Activated naive CD4-positive, alpha-beta T cell (primary cell): ENCODE measurements at regions not wholly inside any gene's neighbourhood (a gene's known extent, or its start where the extent isn't known, plus 50 kb on each side); places are given as distances from the start of the nearest gene placed in this dataset.

Source experiments
- DNase-seq, 4 experiments: peaks; one replicate each; lab custom pipeline; 2025; lab: John Stamatoyannopoulos, UW

DNA sequence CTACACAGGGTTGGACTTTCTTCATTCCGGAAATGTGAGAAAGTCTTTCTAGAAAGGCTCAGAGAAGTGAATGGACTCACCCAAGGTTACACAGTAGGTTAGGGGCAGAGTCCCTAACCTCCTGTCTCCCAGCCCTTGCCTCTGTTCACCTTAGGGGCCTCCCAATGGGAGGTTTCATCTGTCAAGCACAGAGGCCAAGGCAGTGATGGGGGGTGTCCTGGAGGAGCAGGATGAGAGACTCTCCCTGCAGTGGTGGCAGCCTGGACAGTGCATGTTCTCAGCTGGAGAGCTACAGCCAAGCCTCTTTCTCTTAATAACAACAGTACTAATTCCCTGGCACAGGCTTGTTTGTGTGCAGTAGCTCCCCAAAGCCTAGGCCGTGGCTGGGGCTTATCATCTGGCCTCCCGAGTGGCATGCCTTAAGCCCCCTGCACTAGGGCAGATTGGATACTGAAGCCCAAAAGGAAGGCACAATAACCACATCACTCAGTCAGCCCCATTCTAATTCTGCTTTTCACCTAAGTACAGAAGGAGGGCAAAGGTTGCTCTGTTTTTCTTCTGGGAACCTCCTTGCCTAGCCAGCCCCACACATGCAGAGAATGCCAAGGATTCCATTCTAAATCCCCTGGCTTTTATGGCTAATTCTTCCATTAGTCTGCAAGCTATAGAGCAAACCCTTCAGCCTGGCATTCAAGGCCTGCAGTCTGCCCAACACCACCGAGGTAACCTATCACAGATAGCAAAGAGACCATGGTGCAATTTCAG lies 50.2 kb upstream of the XPA start:
- DNase-seq: no peak

DNA sequence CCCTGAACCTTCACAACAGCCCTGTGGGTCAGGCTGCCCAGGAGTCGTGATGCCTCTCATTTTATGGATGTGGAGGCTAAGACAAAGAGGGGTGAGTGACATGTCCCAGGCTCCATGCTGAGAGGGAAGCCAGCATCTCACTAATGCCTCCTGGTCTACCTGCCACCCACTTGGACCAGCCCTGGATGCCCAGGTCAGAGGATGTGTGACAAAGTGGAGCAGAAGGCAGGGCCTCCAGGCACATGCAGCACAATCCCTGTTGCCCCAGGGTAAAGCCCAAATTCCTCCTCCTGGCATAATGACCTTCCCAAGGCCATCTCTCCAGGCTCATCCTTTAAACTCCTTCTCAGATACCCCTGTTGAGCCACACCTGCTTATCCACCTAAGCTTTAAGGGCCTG lies 51.4 kb upstream of the XPA start:
- no peak for DNase-seq

DNA sequence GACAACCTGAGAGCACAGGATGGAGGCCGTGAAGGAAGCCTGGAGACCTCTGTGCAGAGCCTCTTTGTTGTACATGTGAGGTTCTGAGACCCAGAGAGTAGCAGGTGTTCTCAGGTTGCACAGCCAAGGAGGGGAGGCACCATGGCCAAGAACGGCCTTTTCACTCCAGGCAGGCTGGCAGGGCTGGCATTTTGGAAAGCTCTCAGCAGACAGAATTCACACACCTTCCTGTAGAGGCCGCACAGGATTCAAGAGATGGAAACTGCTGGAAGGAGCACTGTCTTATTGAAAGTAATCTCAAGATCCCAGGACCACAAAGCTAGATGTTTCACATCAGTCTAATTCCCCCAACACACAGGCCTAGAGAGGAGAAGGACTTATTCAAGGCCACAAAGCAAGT lies 52.8 kb upstream of the XPA start:
- no peak for DNase-seq

DNA sequence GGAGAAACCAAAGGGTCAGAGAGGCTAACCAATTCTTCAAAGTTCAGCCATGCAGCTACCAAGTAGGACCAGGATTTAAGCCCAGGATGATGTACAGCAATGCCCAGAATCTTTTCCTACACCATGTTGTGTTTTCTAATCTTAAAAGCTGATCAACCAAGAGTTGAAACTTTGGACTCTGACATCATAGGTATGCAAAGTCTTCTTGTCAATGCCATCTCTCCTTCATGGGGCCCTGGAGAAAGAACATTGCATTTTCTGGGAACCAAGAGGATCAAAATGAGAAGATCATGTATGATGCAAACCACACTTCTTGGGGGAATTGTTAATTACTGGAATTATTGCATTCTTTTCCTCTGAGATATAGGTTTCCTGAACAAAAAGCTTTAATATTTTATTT lies 54.4 kb upstream of the XPA start:
- DNase-seq: no peak

DNA sequence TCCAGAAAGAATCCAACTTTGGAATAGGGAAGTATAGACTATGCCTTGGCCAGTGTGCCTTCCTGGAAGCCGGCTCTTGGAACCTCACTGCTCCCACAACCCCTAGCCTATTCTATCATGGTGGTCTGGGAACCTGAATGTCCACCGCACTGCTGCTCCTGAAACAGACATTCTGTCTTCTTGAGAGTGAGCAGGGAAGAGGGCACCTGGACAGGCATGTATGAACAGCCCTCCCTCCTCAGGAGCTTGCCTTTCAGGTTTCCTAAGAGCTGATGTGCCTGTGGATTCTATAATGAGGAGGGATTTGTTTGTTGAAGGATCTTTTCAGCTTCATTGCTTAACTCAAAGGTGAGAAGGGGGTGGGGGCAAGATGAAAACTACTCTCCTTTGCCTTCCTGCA lies 55.1 kb upstream of the XPA start:
- DNase-seq: no peak

DNA sequence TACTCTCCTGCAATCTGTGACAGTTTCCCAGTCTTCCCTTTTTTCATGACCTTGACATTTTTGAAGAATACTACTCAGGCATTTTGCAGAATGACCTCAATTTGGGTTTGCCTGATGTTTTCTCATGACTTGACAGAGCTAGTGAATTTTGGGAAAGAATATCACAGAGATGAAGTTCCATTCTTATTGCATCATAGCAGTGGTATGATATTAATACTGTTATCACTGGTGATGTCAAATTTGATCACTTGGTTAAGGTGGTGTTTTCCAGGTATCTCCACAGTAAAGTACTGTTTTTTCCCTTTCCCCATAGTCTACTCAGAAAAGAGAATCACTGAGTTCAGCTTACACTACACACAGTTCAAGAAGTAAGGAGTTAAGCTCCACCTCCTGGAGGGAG lies 56.2 kb upstream of the XPA start:
- no peak for DNase-seq

DNA sequence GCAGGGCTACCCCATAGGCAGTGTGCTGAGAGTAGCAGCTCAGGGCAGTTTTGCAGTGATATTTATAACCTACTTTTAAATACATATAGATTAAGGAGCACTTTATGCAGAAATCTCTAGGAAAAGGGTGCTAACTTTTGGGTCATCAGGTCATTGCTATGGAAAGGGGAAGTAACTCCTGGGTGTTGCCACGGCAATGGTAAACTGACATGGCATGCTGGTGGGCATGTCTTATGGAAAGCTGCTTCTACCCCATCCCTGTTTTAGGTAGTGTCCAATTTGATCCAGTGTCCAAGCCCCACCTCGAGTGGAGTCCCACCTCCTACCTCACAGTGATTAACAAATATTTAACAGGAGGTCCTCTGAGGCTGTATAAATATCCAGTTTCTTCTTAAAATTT lies 56.8 kb upstream of the XPA start:
- DNase-seq: no peak

DNA sequence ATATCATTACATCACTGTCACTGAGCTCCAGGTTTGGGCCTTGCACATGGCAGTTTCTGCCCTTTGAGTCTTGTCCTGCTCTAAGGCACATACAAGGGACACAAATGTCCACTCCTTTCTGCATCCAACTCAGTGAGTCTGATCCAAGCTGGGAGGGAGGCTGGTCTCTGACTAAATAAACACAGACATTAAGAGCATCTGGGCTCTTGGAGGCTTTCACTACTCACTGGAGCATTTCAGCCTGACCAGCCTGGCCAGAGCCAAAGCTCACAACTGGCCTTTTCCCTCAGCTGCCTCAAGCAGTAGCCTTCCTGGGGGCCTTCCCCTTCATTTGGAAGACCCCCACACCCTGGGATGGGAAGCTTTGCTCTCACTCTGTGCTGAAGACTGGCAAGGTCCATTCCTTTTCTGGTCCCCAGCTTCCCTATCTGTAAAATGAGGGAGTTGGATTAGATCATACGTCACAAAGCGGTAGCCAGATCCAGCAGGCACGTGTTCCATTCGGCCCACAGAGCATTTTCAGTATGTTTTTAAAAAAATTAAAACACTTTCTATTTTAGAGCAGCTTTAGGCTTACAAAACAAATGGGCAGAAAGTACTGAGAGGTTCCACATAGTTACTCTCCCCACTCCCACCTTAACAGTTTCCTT lies 58.6 kb upstream of the XPA start:
- DNase-seq: no peak

DNA sequence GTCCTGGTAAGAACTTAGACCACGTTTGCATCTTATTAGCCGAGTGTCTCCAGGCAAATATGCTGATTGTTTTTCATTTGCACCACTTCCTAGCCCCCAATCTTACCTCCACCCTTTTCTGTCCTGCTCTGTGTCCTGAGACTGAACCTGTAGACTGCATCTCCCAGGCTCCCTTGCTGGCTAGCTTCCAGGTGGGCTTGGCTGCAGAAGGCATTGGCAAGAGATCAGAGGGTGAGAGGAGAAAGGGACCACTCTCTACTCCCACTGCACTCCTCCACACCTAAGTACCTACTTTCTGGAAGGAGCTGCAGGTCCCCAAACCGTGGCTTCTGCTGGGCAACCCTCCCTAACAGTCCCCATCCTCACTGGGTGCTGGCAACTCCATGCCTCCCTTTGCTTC lies 59.9 kb upstream of the XPA start:
- DNase-seq: no peak

DNA sequence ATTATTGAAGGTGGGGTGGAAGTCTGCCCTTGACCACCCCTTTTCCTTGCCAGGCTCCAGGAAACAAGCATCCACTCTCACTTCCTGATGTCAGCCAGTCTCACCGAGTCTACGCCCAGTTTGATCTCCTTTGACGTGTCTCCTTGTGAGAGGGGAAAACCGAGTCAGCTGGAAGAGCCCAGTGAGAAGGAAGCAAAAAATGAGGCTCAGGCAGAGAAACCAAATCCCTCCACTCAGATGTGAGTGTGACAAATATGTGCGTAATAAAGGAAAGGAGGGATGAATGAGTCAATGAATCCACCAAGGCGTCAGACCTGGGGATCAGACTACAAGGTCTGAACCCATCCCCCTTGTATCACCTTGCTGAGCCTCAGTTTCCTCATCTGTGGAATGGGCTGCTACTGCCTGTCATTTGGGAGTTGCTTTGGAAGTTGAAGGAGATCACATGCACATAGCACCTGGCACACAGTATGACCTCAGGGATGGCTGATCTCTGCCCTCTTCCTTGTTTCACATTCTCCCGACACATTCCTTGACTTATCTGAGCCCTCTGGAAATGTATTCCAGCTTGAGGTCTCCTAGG lies 61.3 kb upstream of the XPA start:
- DNase-seq: no peak

DNA sequence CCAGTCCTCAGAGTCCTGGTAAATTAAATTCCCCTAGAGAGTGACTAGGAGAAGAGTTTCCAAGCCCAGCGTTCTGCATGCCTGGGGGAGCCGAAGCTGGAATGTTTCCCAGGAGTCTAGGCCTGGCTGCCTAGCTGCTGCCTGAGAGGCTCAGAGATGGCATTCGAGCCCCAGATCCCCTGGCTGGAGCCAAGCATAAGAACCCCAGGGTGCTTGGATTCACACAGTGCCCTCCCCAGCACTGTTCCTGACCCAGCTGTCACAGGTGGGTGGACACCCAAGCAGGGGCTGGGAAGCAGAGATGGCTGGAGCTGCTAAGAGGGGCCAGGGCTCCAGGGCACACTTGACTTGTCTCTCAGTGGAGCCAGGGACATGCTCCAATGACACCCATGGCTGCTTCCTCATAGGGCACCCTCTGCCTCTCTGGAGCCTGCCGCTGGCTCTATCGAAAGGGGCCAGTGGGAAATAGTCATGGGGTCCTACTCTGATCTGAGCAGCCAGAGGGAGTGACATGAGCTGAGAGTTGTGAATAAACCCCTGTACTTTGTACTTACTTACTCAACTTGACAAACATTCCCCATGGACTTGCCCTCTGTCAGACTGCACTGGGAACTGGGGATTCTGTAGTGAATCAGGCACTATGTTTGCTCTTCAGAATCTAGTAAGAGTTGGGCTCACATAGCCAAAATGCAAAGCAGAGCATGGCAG lies 62.6 kb upstream of the XPA start:
- DNase-seq: no peak

DNA sequence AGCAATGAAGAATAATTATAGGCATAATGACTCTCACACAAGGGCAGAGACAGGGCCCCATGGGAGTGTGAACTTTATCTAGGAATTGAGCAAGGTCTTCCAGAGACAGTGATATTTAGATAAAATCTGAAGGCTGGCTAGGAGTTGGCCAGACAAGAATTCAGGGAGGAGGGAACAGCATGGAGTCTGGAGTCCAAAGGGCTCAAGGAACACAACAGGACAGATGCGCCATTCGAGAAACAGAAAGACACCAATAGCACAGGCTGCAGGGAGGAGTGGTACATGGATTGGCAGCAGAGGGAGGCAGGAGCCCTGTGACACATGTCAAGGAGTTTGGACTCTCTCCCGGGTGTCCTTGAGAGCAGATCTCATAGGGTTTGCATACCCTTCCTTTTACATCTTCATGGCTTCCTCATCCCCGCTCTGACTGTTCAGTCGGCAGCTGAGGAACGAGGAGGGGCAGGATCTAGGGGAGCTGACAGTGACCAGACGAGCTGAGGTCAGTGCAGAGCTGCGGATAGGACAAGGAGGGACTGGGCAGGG lies 64.0 kb upstream of the XPA start:
- no peak for DNase-seq

DNA sequence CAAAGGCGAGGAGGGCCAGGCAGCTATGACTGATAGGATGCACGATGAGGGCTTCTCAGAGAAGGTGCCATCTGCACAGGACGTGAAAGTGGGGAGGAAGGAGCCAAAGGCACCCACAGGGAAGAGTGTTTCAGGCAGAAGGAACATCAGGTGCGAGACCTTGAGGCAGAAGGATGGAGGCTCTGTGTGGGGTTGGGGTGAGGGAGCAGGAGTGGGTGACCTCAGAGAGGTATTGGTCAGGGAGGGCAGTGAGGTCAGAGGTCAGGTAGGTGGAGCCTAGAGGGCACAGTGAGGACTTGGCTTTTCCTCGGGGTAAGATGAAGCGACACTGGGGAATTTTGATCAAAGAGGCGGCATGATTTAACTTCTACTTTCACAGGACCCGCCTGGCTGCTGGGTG lies 64.7 kb upstream of the XPA start:
- no peak for DNase-seq

DNA sequence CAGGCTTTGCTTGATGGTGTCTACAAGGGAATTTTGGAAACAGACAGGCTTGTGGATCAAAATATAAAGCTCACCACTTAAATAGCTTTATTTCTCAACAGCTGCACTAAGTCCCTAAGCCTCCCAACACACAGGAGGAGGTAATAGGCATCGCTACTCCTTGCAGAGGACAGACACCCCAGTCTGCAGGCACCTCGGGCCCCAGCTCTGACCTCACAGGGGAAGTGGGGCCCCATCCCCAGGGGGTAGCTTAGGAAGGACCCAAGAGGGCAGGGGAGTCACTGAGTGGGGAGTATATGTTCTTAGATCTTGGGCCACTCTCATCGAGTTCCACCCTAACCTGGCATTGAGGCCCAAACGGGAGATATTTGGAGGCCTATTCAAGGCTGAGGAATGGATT lies 66.7 kb upstream of the XPA start:
- no peak for DNase-seq

DNA sequence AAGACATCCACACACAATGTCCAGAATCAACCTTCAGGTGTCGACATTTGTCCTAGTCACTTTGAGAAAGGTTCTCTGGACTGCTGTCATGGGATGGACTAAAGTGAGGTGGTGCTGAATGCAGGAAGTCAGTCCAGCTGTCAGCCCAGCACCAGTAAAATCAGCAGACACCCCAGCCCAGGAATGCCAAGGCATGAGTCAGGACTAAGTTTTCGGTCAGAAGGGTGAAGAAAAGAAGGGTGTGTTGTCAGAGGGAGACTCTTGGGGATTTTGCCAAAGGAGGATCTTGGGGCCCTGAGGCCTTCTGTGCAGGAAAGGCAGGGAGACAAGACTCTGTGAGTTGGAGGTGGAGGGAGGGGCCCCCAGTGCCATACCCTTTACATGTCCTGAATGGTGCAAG lies 69.0 kb upstream of the XPA start:
- DNase-seq: no peak

DNA sequence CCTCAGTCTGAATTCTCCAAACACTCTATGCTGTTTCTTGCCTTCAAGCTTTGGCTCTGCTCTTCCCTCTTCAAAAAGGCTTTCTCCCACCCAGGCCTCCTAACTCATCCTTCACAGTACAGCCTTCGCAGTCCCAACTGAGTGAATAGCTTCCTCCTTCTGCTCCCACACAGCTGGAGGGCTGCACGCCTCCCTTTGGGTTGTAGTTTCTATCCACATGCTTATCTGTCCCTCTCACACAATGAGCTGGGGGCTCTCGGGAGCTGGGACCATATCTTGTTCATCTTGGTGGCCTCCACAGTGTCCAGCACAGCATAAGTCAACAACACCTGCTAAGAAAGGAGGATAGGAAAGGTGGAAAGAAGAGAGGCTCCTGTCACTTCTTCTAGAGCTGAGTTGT lies 69.5 kb upstream of the XPA start:
- no peak for DNase-seq

DNA sequence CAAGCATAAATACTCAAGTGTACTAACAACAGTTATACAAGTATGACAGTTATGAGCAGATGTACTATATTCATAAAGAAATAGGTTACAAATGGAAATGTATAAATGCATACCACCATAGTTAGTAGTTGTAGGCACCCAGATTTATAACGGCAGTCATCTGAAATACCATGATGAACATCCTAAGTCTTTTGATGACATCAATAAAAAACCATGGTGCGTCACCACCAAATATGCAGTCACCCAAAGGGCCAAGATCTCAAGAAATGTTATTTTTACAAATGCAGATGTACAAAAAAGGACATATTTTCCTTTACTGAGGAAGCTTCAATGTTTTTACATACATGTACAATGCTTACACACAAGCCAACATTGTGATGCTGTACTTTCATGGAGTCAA lies 70.8 kb upstream of the XPA start:
- no peak for DNase-seq

DNA sequence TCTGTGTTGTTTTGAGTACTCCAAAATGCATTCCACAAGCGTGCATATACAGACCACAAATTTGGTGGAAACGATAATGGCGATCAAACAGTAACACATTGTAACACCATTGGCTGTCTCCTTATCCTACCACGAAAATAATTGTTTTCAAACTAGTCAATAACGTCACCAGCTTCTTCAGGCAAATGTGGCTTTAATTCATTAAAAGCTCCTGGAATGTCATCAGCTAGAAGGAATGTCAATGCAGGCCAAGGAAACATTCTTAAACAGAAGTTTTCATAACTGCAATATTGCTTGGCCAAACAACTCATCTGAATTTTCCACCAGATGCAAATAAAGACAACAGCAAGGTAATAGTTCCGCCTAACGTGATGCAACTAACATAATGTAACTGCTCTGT lies 71.6 kb upstream of the XPA start:
- DNase-seq: no peak

DNA sequence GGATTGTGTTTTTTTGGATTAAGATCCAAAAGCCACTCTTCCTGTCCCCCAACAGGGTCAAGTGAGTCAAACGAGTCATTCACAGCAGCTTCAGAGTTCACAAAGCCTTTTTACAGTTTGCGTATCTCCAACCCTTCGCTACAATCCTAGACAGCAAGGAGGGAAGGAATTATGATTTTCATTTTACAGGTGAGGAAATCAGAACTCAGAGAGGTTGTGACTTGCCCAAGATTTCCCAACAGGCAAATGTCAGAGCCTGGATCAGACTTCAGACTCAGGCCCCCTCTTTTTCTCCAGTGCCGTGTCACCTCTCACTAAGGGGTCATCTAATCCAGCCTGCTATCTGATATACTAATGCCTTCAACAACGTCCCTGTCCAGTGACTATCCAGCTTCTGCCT lies 72.1 kb upstream of the XPA start:
- DNase-seq: no peak

DNA sequence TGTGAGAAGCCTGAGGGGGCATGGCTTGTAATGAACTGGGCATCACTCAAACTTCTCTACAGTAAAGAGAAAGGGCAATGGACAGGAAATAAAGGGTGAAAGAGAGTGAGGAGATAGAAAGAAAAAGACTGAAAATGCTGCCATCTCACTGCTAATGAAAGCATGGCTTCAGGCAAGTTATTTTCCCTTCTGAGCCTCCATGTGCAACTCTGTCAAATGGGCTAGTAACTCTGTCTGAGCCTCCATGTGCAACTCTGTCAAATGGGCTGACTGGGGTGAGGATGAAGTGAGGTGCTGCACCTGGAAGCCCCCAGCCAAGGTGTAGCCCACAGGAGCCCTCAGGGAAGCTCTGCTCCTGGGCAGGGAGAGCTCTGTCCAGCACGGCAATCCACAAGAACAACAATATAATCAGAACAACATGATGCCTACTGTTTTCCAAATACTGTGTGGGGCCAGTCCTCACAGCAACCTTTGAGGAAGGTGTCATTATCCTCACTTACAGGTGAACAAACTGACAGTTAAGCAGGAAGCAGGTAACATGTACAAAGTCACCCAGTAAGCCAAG lies 73.8 kb upstream of the XPA start:
- DNase-seq: no peak

DNA sequence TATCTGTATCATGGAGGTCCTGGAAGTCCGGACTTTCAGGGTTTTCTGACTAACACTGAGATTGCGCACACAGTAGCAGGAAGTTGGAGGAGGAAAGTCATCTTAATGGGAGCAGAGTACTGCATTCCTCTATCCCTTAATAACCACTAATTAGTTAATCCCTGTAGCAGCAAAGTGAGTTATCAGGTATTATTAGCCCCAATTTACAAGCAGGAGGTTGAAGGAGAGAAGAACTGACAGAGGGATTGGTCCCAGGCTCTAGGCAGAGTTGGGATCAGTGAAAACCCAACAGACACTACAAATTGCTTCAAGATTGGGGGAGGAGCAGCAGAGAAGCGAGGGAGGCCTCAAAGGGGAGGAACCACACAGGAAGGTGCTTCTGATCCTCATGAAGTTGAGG lies 74.5 kb upstream of the XPA start:
- DNase-seq: no peak

DNA sequence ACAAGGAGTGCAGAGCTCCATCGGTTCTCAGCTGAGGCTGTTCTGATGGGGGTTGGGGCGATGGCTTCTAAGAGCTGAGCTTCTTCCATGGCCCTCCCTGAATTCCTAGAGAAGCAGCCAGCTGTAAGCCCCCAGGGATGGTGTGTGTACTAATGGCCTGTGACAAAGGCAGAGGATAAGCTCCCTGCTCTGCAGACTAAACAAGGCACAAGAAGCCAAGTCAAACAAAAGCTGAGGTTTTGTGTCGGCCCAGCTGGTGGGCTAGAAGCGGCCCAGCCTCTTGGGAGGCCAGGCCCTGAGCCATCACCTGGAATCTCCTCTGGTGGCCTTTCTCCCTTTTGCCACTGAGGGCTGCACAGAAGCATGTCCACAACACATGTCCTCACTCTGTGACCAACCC lies 75.0 kb upstream of the XPA start:
- no peak for DNase-seq

DNA sequence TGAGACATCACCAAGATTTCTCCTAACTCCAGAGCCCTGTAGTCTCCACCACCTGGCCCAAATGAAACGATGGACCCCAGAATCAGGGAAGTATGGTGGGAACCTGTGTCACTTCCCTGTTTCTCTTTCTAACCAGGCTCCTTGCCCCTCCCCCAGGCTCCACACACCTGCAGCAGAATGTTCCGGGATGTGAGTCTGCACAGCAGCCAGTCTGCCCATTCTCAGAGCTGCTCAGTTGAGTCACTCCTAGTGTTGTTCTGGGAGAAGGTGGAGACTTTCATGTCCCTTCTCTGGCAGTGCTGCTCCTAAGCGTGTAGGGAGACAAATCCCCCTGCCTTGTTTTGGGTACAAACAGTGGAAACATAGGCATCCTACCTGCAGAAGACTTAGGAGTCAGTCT lies 76.0 kb upstream of the XPA start:
- no peak for DNase-seq
